ENCODE measurements at regions not wholly inside any gene's neighbourhood (a gene's known extent, or its start where the extent isn't known, plus 50 kb on each side); places are given as distances from the start of the nearest gene placed in this dataset.

DNA sequence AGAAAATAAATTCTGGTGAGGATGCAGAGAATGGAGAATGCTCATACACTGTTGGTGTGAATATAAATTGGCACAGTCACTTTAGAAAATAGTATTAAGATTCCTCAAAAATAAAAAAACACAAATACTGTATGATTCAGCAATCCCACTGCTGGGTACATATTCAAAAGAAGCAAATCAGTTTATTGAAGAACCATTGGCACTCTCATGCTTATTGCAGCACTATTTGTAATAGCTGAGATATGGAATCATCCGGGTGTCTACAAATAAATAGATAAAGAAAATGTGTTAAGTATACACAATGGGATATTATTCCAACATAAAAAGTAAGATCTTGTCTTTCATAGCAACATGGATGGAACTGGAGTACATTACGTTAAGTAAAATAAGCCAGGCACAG lies 579.4 kb upstream of the SEL1L start:
- TF ChIP-seq, protein P1, sequence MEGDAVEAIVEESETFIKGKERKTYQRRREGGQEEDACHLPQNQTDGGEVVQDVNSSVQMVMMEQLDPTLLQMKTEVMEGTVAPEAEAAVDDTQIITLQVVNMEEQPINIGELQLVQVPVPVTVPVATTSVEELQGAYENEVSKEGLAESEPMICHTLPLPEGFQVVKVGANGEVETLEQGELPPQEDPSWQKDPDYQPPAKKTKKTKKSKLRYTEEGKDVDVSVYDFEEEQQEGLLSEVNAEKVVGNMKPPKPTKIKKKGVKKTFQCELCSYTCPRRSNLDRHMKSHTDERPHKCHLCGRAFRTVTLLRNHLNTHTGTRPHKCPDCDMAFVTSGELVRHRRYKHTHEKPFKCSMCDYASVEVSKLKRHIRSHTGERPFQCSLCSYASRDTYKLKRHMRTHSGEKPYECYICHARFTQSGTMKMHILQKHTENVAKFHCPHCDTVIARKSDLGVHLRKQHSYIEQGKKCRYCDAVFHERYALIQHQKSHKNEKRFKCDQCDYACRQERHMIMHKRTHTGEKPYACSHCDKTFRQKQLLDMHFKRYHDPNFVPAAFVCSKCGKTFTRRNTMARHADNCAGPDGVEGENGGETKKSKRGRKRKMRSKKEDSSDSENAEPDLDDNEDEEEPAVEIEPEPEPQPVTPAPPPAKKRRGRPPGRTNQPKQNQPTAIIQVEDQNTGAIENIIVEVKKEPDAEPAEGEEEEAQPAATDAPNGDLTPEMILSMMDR (IDR thresholded peaks at IDR 0.05; ENCODE audit: poor library complexity): no peak
- TF ChIP-seq EZH2 (IDR thresholded peaks at IDR 0.05; ENCODE audit: borderline replicate concordance): no peak
- no peak for TF ChIP-seq EZH2phosphoT487 (IDR thresholded peaks at IDR 0.05; ENCODE audit: low read depth, severe bottlenecking, unreplicated experiment)
